GM12892 (cell line): ENCODE measurements at regions not wholly inside any gene's neighbourhood (a gene's known extent, or its start where the extent isn't known, plus 50 kb on each side); places are given as distances from the start of the nearest gene placed in this dataset.

ENCODE experiments used
- DNase-seq: peaks from one replicate; pipeline ENCODE4 v3.0.0; 2011; ENCODE audit not compliant: insufficient read length
- FAIRE-seq: peaks from 2 replicates; lab custom pipeline; 2011; peaks lifted over from hg19 to GRCh38; lab: Jason Lieb, UNC
- POLR2A ChIP-seq: IDR thresholded peaks from 2 replicates; pipeline ENCODE4 v1.6.1; 2011; ENCODE audit warnings: low read depth, low read length, control low read depth
- POLR2AphosphoS5 ChIP-seq: IDR thresholded peaks from 2 replicates; pipeline ENCODE4 v1.6.1; 2011; ENCODE audit warnings: low read depth, low read length, control low read depth
- TAF1 ChIP-seq: IDR thresholded peaks from 2 replicates; pipeline ENCODE4 v1.6.1; 2011; ENCODE audit warnings: low read depth, mild to moderate bottlenecking, control low read depth, low read length, borderline replicate concordance

GRCh38 chr10:128711806-128712205 lies 585.6 kb upstream of the MKI67 start:
- TF ChIP-seq POLR2A: no peak

GRCh38 chr10:128712661-128713400 lies 586.6 kb upstream of the MKI67 start:
- TF ChIP-seq POLR2A (no peak), POLR2AphosphoS5 (no peak), TAF1 (no peak)
- FAIRE-seq: no peak
- DNase-seq: no peak

More at GRCh38 chr10:128711806-128712205, 585.6 kb upstream of the MKI67 start:
- FAIRE-seq (no peak), DNase-seq (no peak)

DNA sequence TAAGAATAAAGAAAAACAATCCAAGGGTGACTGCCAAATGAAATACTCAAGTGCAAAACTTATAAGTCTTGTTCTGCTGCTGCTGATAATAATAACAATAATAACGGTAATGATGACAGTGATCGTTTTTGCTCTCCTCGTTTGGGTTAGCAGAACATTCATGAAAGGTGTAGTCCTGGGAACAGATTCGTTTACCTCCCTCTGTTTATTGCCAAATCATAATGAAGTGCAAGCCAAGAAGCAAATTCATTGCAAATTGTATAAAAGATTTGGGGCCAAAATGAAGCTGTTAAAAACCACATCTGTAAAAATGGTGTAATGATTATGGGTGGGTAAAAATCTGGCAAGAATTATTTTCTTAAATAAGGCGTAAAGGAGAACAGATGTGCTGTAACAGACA lies 587.2 kb upstream of the MKI67 start:
- FAIRE-seq (no peak), DNase-seq (no peak)
- TF ChIP-seq POLR2A: no peak
- TF ChIP-seq TAF1: no peak
- TF ChIP-seq POLR2AphosphoS5: no peak

DNA sequence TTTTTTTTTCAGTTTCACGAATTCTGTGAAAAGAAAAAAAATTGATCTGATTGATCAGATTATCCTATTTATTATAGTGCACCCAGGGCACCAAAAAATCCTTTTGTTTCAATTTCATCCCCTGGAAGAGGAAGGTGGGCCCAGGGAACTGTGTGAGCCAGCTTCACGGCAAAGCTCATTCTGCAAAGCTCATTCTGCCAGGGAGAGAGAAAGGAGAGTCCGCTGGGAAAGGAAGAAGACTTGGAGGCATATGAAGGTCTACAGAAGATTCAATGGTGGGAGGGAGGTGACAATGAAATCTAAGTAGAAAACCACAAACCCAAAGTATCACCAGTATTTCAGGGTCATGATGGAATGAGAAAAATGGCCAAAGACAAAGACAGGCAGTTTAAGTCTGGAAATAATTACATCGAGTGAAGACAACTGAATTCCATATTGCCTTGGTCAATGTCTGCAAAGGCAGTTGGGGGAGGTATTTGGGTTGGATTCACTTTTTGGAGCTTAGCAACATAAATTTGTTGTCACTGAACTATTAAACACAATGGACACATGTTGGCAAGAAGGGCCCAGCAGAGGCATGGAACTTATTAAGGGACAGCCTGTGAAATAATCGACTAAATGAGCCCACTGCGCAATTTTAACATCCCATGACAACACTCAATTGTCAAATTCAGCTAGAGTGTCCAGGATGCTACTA lies 587.8 kb upstream of the MKI67 start:
- FAIRE-seq (no peak), DNase-seq (no peak)
- TF ChIP-seq POLR2AphosphoS5: no peak
- TF ChIP-seq POLR2A: no peak
- TF ChIP-seq TAF1: no peak

DNA sequence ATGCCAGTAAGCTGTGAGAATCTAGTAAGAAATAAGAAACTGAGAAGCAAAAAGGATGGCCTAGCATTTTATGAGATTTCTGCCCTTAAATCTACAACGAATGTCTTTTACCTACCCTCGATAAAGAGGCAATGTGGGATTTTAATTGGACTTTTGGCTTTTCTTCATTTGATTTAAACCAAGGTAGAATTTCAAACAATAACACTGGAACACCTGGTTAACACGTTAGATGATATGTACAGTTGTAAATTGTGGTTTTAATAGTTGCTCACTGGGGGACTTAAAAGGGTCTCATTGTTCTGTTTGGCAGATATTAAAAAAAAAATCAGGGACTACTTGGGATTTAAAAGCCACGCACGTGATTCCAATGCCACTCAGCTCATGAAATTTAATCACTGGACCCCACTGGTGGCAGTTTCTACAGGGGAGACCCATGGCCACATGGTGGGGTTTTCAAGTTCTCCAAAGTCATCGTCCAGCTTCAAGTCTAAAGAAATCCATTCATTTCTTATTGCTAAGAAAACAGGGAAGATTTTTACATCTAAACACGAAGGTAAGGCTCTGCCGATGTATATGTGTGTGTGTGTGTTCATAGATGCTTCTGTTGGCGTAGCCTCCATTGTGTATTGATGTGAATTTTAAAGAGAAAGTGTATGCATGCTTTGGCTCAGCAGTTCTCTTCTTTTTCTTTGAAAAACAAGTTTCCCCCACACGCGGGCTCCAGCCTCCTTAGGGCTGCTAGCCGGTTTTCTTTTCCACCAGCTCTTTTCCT lies 588.6 kb upstream of the MKI67 start:
- FAIRE-seq (no peak), DNase-seq (no peak)
- TF ChIP-seq POLR2A (no peak), POLR2AphosphoS5 (no peak), TAF1 (no peak)

DNA sequence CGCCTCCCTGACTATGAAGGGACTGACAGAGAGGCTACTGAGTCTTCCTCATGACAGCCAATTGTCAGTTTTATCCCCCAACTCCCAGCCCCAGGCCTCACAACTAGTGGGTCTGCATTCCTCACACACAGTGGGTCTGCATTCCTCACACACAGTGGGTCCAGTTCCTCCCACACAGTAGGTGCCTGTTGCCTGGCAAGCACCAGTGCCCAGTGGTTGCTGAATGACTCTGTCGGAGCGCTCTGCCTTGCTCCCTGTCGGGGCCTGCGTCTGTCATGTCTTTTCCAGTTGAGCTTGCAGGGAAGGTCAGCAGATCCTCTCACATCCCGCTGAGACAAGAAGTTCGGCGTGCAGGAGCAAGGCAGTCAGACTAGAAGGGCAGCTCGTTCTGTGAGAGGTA lies 590.0 kb upstream of the MKI67 start:
- FAIRE-seq: no peak
- TF ChIP-seq TAF1 (no peak), POLR2AphosphoS5 (no peak), POLR2A (no peak)
- DNase-seq: no peak

DNA sequence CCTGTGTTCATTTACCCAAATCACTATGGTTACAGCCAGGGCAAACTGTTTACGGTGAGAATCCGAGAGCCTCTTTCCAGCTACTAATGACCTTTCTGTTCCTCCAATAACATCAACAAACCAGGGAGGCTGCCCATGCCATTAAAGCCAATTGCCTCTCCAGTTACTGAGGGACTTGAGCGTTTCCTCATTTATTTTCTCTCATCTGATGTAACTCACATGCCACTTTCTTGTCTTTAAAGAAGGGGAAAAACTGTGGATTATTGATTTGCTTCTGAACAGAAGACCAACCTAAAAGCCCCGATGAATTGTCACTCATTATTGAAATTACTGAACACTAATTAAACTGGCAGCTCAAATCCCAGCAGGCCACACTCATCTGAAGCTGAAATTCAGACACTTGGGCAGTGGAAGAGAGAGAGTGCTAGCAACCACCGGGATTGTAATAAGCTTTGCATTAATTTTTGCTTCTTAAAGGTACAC lies 595.8 kb upstream of the MKI67 start:
- FAIRE-seq (no peak), DNase-seq (no peak)
- TF ChIP-seq POLR2A (no peak), TAF1 (no peak), POLR2AphosphoS5 (no peak)

- FAIRE-seq: no peak
- TF ChIP-seq TAF1 (no peak), POLR2AphosphoS5 (no peak), POLR2A (no peak)
- no peak for DNase-seq
Measured at GRCh38 chr10:128722947-128723346, 596.7 kb upstream of the MKI67 start.

- DNase-seq (no peak), FAIRE-seq (no peak)
- TF ChIP-seq POLR2A (no peak), TAF1 (no peak), POLR2AphosphoS5 (no peak)
Measured at GRCh38 chr10:128723631-128724205, 597.5 kb upstream of the MKI67 start.

DNA sequence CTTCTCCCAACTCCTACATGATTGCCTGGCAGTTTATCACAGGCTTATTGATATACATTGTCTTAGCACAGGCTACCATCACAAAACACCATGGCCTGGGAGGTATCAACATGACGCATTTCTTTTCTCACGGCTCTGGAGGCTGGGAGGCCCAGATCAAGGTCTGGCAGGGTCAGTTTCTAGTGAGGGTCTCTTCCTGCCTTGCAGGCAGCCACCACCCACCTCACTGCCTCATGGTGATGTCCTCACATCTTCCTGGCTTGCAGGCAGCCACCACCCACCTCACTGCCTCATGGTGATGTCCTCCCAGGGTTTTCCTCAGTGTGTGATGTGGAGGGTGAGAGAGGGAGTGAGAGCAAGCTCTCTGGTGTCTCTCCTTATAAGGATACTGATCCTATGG lies 599.3 kb upstream of the MKI67 start:
- no peak for DNase-seq
- no peak for TF ChIP-seq POLR2AphosphoS5
- no peak for TF ChIP-seq POLR2A
- TF ChIP-seq TAF1: no peak
- FAIRE-seq: no peak

GRCh38 chr10:128727114-128727513 lies 600.9 kb upstream of the MKI67 start:
- no peak for TF ChIP-seq TAF1
- no peak for TF ChIP-seq POLR2A
- TF ChIP-seq POLR2AphosphoS5: no peak
- DNase-seq (no peak), FAIRE-seq (no peak)
